ENCODE measurements at regions not wholly inside any gene's neighbourhood (a gene's known extent, or its start where the extent isn't known, plus 50 kb on each side); places are given as distances from the start of the nearest gene placed in this dataset.
A peak's percentile ranks its signal among the peaks of the same experiment; 100 is the strongest.

- TF ChIP-seq TSHZ2 (CRISPR knock-in tag; IDR thresholded peaks at IDR 0.05) (no peak), ZFP3 (CRISPR knock-in tag; IDR thresholded peaks at IDR 0.05) (no peak), ARNTL (CRISPR knock-in tag; IDR thresholded peaks at IDR 0.05; ENCODE audit: borderline replicate concordance, low read depth) (no peak), GLIS3 (CRISPR knock-in tag; IDR thresholded peaks at IDR 0.05) (no peak), POU6F1 (CRISPR knock-in tag; IDR thresholded peaks at IDR 0.05; ENCODE audit: borderline replicate concordance, low read depth) (no peak), ZC3H10 (CRISPR knock-in tag; IDR thresholded peaks at IDR 0.05) (no peak), SNAI2 (CRISPR knock-in tag; IDR thresholded peaks at IDR 0.05) (no peak), ZNF70 (CRISPR knock-in tag; IDR thresholded peaks at IDR 0.05) (no peak), CSDC2 (CRISPR knock-in tag; IDR thresholded peaks at IDR 0.05) (no peak), ISL1 (CRISPR knock-in tag; IDR thresholded peaks at IDR 0.05) (no peak), RARB (CRISPR knock-in tag; IDR thresholded peaks at IDR 0.05) (no peak), PPARA (CRISPR knock-in tag; IDR thresholded peaks at IDR 0.05; ENCODE audit: borderline replicate concordance) (no peak), ESRRG (CRISPR knock-in tag; IDR thresholded peaks at IDR 0.05) (no peak)
- TF ChIP-seq, protein P1, sequence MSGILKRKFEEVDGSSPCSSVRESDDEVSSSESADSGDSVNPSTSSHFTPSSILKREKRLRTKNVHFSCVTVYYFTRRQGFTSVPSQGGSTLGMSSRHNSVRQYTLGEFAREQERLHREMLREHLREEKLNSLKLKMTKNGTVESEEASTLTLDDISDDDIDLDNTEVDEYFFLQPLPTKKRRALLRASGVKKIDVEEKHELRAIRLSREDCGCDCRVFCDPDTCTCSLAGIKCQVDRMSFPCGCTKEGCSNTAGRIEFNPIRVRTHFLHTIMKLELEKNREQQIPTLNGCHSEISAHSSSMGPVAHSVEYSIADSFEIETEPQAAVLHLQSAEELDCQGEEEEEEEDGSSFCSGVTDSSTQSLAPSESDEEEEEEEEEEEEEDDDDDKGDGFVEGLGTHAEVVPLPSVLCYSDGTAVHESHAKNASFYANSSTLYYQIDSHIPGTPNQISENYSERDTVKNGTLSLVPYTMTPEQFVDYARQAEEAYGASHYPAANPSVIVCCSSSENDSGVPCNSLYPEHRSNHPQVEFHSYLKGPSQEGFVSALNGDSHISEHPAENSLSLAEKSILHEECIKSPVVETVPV (CRISPR knock-in tag; IDR thresholded peaks at IDR 0.05) = no peak
- ATAC-seq = no peak
These were observed 122.1 kb upstream of the DOK5 start for GRCh38 chr20:54353292-54353691.

DNA sequence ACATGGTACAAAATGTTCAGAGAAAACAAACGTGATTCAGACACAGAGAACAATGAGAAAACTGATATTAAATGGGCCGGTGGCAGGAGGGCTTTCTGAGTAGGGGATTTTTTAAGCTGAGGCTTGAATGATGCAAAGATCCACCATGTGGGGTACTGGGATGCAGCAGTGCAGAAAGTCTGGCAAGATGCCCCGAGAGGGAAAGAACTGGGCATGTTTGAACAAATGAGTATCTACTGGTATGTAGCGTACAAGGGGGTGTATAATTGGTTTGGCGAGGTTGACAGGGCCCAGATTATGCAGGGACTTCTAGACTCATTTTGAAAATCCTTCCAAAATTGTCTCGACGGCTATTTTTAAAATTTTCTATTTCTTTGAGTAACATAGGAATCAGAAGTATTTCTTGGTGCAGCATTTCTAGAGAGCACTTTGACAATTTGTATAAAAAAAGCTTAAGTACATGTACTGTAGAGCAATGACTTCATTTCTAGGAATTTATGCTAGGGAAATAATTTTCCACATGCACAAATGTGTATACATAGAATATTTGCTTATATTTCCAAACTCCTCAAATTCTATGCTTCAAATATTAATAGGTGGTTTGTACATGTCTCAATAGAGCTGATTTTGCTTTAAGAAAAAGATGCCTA is 119.6 kb upstream of the DOK5 start:
- TF ChIP-seq ZFP3 (CRISPR knock-in tag; IDR thresholded peaks at IDR 0.05) (no peak), GLIS3 (CRISPR knock-in tag; IDR thresholded peaks at IDR 0.05) (no peak), OSR1 (CRISPR knock-in tag; IDR thresholded peaks at IDR 0.05) (no peak), ZNF70 (CRISPR knock-in tag; IDR thresholded peaks at IDR 0.05) (no peak), ZFP30 (CRISPR knock-in tag; IDR thresholded peaks at IDR 0.05) (no peak), TOX (CRISPR knock-in tag; IDR thresholded peaks at IDR 0.05; ENCODE audit: borderline replicate concordance) (no peak), PATZ1 (CRISPR knock-in tag; IDR thresholded peaks at IDR 0.05; ENCODE audit: borderline replicate concordance) (no peak), ZNF8 (CRISPR knock-in tag; IDR thresholded peaks at IDR 0.05) (no peak), ZNF565 (CRISPR knock-in tag; conservative IDR thresholded peaks at IDR 0.05; ENCODE audit: low read depth) (no peak), TCF4 (CRISPR knock-in tag; IDR thresholded peaks at IDR 0.05; ENCODE audit: borderline replicate concordance) (no peak)
- TF ChIP-seq, protein P1 (CRISPR knock-in tag; IDR thresholded peaks at IDR 0.05) = no peak
- TF ChIP-seq, protein P2, sequence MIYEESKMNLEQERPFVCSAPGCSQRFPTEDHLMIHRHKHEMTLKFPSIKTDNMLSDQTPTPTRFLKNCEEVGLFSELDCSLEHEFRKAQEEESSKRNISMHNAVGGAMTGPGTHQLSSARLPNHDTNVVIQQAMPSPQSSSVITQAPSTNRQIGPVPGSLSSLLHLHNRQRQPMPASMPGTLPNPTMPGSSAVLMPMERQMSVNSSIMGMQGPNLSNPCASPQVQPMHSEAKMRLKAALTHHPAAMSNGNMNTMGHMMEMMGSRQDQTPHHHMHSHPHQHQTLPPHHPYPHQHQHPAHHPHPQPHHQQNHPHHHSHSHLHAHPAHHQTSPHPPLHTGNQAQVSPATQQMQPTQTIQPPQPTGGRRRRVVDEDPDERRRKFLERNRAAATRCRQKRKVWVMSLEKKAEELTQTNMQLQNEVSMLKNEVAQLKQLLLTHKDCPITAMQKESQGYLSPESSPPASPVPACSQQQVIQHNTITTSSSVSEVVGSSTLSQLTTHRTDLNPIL (CRISPR knock-in tag; IDR thresholded peaks at IDR 0.05; ENCODE audit: low read depth) = no peak
- peak; percentile 64 for ATAC-seq
